HepG2 (cell line): ENCODE measurements at regions not wholly inside any gene's neighbourhood (a gene's known extent, or its start where the extent isn't known, plus 50 kb on each side); places are given as distances from the start of the nearest gene placed in this dataset.
"Not testable (repeated sequence)": the region's sequence is repeated elsewhere in the genome, so short reads cannot be mapped to it uniquely, and the experiment has no call there.

Experiments
- ATAC-seq: fragments of 200-7000 bp; cut with Tn5 transposase; 3 replicates; pipeline ENCODE4 v1.9.1; 2020; ENCODE audit warnings: mild to moderate bottlenecking, moderate library complexity
- BruUV-seq: library from RNA; stranded (reverse); fragments of 400-500 nt; replicated peaks from 2 replicates; lab custom pipeline; 2021; lab: Mats Ljungman, UMichigan
- CTCF ChIA-PET: fragments of 300-600 bp; formaldehyde crosslinking; extraction: SDS; loops from one replicate; lab custom pipeline; 2021; ENCODE audit warnings: low total read pairs, inconsistent platforms, low intra/inter-chr PET ratio; lab: Yijun Ruan, JAX
- POLR2A ChIA-PET: fragments of 350-600 bp; sonication (Branson Sonifier 250); formaldehyde crosslinking; loops from one replicate; lab custom pipeline; 2020; ENCODE audit warnings: antibody characterized with exemption, inconsistent platforms; lab: Yijun Ruan, JAX
- DNase-seq: peaks from one replicate; pipeline ENCODE4 v3.0.0-alpha.2; 2015; ENCODE audit warnings: low spot score
- FAIRE-seq: peaks from 3 replicates; lab custom pipeline; 2011; peaks lifted over from hg19 to GRCh38; lab: Jason Lieb, UNC
- H2AFZ ChIP-seq: one replicate; pipeline ENCODE4 v1.6.1; 2011; ENCODE audit warnings: low read length, inconsistent platforms
- H3K27ac ChIP-seq: fragments of 300-600 bp; 3 replicates; pipeline ENCODE4 v1.8.0; 2011; ENCODE audit warnings: mixed run types, mild to moderate bottlenecking, mixed read lengths, low read length, inconsistent platforms; ENCODE audit not compliant: insufficient read depth; ENCODE audit errors: extremely low read length
- H3K27me3 ChIP-seq, 2 experiments: fragments of 200-600 bp in 1 of 2; 2 replicates in 1 of 2; 3 replicates in 1 of 2; pipeline versions ENCODE4 v1.6.0 to v1.8.0; 2011; ENCODE audit warnings: low read length in 2 of 2, mild to moderate bottlenecking in 2 of 2, moderate library complexity in 2 of 2, inconsistent platforms in 1 of 2; ENCODE audit not compliant: insufficient read depth in 2 of 2, control insufficient read depth in 1 of 2
- H3K36me3 ChIP-seq, 2 experiments: fragments of 200-600 bp in 1 of 2; replicated peaks in 1 of 2; 2 replicates in 1 of 2; 3 replicates in 1 of 2; pipeline versions ENCODE4 v1.5.1 to v1.8.0; 2011; ENCODE audit warnings: low read length in 2 of 2, inconsistent platforms in 1 of 2; ENCODE audit not compliant: insufficient read depth in 2 of 2, control insufficient read depth in 1 of 2
- H3K4me1 ChIP-seq: 2 replicates; pipeline ENCODE4 v1.5.1; 2012; ENCODE audit warnings: low read length, inconsistent platforms; ENCODE audit not compliant: insufficient read depth
- H3K4me2 ChIP-seq: 2 replicates; pipeline ENCODE4 v1.6.0; 2011; ENCODE audit warnings: low read depth, low read length, inconsistent platforms
- H3K4me3 ChIP-seq, 3 experiments: fragments of 200-600 bp in 1 of 3; sonication (generic), shearing (Covaris generic) in 1 of 3; replicated peaks in 1 of 3; 2 replicates each; pipeline ENCODE4 v1.5.1; 2011 to 2016; ENCODE audit warnings: low read length in 3 of 3, inconsistent platforms in 2 of 3, low read depth in 2 of 3, mild to moderate bottlenecking in 2 of 3, control low read depth in 1 of 3, mixed read lengths in 1 of 3; ENCODE audit not compliant: insufficient read depth in 1 of 3
- H3K79me2 ChIP-seq: one replicate; pipeline ENCODE4 v1.6.1; 2011; ENCODE audit warnings: low read length, inconsistent platforms; ENCODE audit not compliant: insufficient read depth
- H3K9ac ChIP-seq: 2 replicates; pipeline ENCODE4 v1.6.0; 2011; ENCODE audit warnings: mild to moderate bottlenecking, low read depth, low read length, inconsistent platforms; ENCODE audit not compliant: insufficient read depth
- H3K9me3 ChIP-seq: 2 replicates; pipeline ENCODE4 v1.5.1; 2012; ENCODE audit warnings: mild to moderate bottlenecking, low read length
- H4K20me1 ChIP-seq: 2 replicates; pipeline ENCODE4 v1.6.0; 2011; ENCODE audit warnings: inconsistent platforms, mild to moderate bottlenecking, low read length, moderate library complexity; ENCODE audit not compliant: insufficient read depth
- ATF7 ChIP-seq, 2 experiments: fragments of 450-650 bp in 1 of 2; sonication (generic) in 1 of 2; formaldehyde crosslinking in 1 of 2; IDR thresholded peaks; 2 replicates each; pipeline versions ENCODE4 v1.4.0 to v1.6.1; 2016 to 2020; ENCODE audit warnings: antibody characterized with exemption in 1 of 2, mild to moderate bottlenecking in 1 of 2, missing genetic modification reagents in 1 of 2
- CREB1 ChIP-seq, 2 experiments: fragments of 450-650 bp in 1 of 2; IDR thresholded peaks; 2 replicates each; pipeline ENCODE4 v1.6.1; 2016 to 2017; ENCODE audit warnings: control low read depth in 1 of 2, mild to moderate bottlenecking in 1 of 2, missing compliant biosample characterization in 1 of 2, missing genetic modification characterization in 1 of 2
- MAZ ChIP-seq, 2 experiments: sonication (generic) in 1 of 2; formaldehyde crosslinking in 1 of 2; IDR thresholded peaks; 2 replicates each; pipeline versions ENCODE4 v1.5.0 to v1.6.1; 2012 to 2020; ENCODE audit warnings: low read depth in 2 of 2, mild to moderate bottlenecking in 2 of 2, borderline replicate concordance in 1 of 2, improper control_type of control experiment in 1 of 2, low read length in 1 of 2, missing genetic modification reagents in 1 of 2, moderate library complexity in 1 of 2
- NAIF1 ChIP-seq: sonication (generic); formaldehyde crosslinking; IDR thresholded peaks from 2 replicates; pipeline ENCODE4 v1.5.0; 2020; ENCODE audit warnings: mild to moderate bottlenecking, missing genetic modification reagents, borderline replicate concordance
- NR1H2 ChIP-seq: sonication (generic); formaldehyde crosslinking; IDR thresholded peaks from 2 replicates; pipeline ENCODE4 v1.8.1; 2022; ENCODE audit warnings: low read depth, missing genetic modification reagents, borderline replicate concordance
- NRL ChIP-seq: sonication (generic); formaldehyde crosslinking; IDR thresholded peaks from 2 replicates; pipeline ENCODE4 v1.5.0; 2020; ENCODE audit warnings: missing genetic modification reagents, mild to moderate bottlenecking, moderate library complexity, borderline replicate concordance
- TBL1XR1 ChIP-seq: fragments of 150-350 bp; IDR thresholded peaks from 2 replicates; pipeline ENCODE4 v1.6.1; 2014; ENCODE audit warnings: borderline replicate concordance, low read length; ENCODE audit not compliant: partially characterized antibody
- TBX2 ChIP-seq: sonication (generic); formaldehyde crosslinking; IDR thresholded peaks from 2 replicates; pipeline ENCODE4 v1.5.0; 2020; ENCODE audit warnings: missing genetic modification reagents, mild to moderate bottlenecking, borderline replicate concordance
- YEATS2 ChIP-seq: sonication (generic); formaldehyde crosslinking; IDR thresholded peaks from 2 replicates; pipeline ENCODE4 v1.4.0; 2020; ENCODE audit warnings: missing genetic modification reagents, borderline replicate concordance
- ZNF557 ChIP-seq: sonication (generic); formaldehyde crosslinking; IDR thresholded peaks from 2 replicates; pipeline ENCODE4 v1.4.0; 2020; ENCODE audit warnings: missing genetic modification reagents
- WGBS: methylation state at CpG from one replicate; pipeline ENCODE4 v1.1.6; 2017; ENCODE audit warnings: low lambda C conversion rate; 5-methylcytosine and 5-hydroxymethylcytosine counted together
- in situ Hi-C: cut with HindIII; loops from 2 replicates; pipeline ENCODE4 v1.10.0; 2017; ENCODE audit warnings: low pct_unique_long_range_greater_than_20kb; ENCODE audit not compliant: extremely low pct_ligation_motif_present
- intact Hi-C: fragments of 100-400 bp; cut with micrococcal nuclease; formaldehyde crosslinking; loops from one replicate; pipeline ENCODE4 v1.10.0; 2022; ENCODE audit not compliant: unreplicated experiment

DNA sequence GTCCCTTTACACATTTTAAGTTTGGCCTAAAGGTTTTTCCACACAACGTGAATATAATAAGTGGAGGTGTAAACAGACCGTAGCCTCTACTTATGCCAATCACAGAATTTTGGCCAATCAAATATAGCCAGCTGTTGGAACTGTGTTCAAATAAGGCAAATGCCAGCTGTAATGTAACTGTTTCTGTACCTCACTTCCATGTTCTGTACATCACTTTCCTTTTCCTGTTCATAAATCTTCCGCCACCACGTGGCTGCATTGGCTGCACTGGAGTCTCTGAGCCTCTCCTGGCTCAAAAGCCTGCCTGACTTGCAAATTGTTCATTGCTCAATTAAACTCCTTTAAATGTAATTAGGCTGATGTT is 105.1 kb upstream of the SMIM31 start:
- in situ Hi-C loops (no loop called here), intact Hi-C loops (no loop called here)
- no peak overlapping the region for H3K4me3 ChIP-seq
- 16% methylated on average over 4 of the region's 4 CpGs for WGBS
- H3K9me3 ChIP-seq, result no peaks in the 10 kb centered on the region
- H3K27me3 ChIP-seq, result no peaks in the 10 kb centered on the region
- H3K36me3 ChIP-seq, result no peaks in the 10 kb centered on the region
- TF ChIP-seq NRL (CRISPR knock-in tag), result no peak
- no peak for TF ChIP-seq NAIF1 (CRISPR knock-in tag)
- TF ChIP-seq TBL1XR1, result no peak
- TF ChIP-seq NR1H2, result no peak
- no peak for TF ChIP-seq YEATS2
- TF ChIP-seq ZNF557 (CRISPR knock-in tag), result no peak
- ATAC-seq (no peak), DNase-seq (no peak), FAIRE-seq (no peak)
- H4K20me1 ChIP-seq, result no peaks in the 10 kb centered on the region
- no peak overlapping the region for H3K4me2 ChIP-seq
- no peak overlapping the region for H3K27ac ChIP-seq
- POLR2A ChIA-PET, result no interaction called here
- no TSS peak for BruUV-seq
- no peak overlapping the region for H3K9ac ChIP-seq
- no peaks in the 10 kb centered on the region for H3K79me2 ChIP-seq
- H3K4me1 ChIP-seq, result no peaks in the 10 kb centered on the region
- H2AFZ ChIP-seq, result no peak overlapping the region
- CTCF ChIA-PET, result no interaction called here

DNA sequence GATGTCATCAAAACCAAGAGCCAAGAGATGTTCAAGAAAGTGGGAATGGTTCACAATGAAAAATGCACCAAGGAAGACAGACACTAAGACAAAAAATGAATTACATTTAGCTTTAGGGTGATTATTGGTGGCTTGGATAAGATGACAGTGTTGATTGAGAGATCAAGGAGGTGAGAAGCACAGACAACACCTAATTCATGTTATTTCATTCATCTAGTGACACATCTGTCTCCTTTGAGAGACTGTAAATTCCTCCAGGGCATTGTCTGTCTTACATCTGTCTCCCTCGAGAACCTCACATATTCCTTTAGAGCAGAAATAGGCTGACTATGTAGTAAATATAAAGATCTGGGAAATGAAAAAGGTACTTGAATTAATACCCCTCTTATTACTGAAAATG is 94.2 kb upstream of the SMIM31 start:
- H3K36me3 ChIP-seq, result no peaks in the 10 kb centered on the region
- H3K9ac ChIP-seq, result no peak overlapping the region
- intact Hi-C loops, result no loop called here
- no peak for FAIRE-seq
- H3K4me1 ChIP-seq, result no peaks in the 10 kb centered on the region
- H3K4me3 ChIP-seq, result no peak overlapping the region
- no peaks in the 10 kb centered on the region for H3K9me3 ChIP-seq
- H3K79me2 ChIP-seq, result no peaks in the 10 kb centered on the region
- TF ChIP-seq CREB1 (IDR thresholded peaks at IDR 0.05) (0 out of 2 replicates have a peak, but pooled peaks have one; percentile 18), CREB1 (CRISPR knock-in tag; IDR thresholded peaks at IDR 0.05) (no peak), TBX2 (CRISPR knock-in tag) (no peak), ATF7 (IDR thresholded peaks at IDR 0.05) (peak; percentile 78; the same call in 1 of the 2 replicates), ATF7 (CRISPR knock-in tag; IDR thresholded peaks at IDR 0.05) (no peak), MAZ (IDR thresholded peaks at IDR 0.05; ENCODE audit: borderline replicate concordance, low read depth, low read length) (no peak), MAZ (CRISPR knock-in tag; IDR thresholded peaks at IDR 0.05; ENCODE audit: low read depth) (no peak)
- H3K4me2 ChIP-seq, result no peak overlapping the region
- H4K20me1 ChIP-seq, result no peaks in the 10 kb centered on the region
- DNase-seq, result no peak
- no peak overlapping the region for H3K27ac ChIP-seq
- BruUV-seq, result no TSS peak
- ATAC-seq, result no peak
- H2AFZ ChIP-seq, result no peak overlapping the region
- 0% methylated on average over 1 of the region's 1 CpG for WGBS
- ChIA-PET CTCF (no interaction called here), POLR2A (no interaction called here)
- in situ Hi-C loops, result no loop called here
- H3K27me3 ChIP-seq, result no peaks in the 10 kb centered on the region

DNA sequence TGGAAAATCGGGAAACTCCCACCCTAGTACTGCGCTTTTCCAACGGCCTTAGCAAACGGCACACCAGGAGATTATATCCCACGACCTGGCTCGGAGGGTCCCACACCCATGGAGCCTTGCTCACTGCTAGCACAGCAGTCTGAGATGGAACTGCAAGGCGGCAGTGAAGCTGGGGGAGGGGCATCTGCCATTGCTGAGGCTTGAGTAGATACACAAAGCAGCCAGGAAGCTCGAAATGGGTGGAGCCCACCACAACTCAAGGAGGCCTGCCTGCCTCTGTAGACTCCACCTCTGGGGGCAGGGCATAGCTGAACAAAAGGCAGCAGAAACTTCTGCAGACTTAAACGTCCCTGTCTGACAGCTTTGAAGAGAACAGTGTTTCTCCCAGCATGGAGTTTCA is 77.8 kb upstream of the SMIM31 start:
- WGBS, result 50% methylated on average over 4 of the region's 9 CpGs
- H2AFZ ChIP-seq, H3K36me3 ChIP-seq, ATAC-seq, in situ Hi-C loops, H3K79me2 ChIP-seq, H3K9me3 ChIP-seq, intact Hi-C loops, H3K4me3 ChIP-seq, DNase-seq, H3K4me2 ChIP-seq, H3K27ac ChIP-seq, H3K4me1 ChIP-seq, CTCF ChIA-PET, H3K27me3 ChIP-seq, BruUV-seq, H4K20me1 ChIP-seq, FAIRE-seq, POLR2A ChIA-PET, H3K9ac ChIP-seq: not testable (repeated sequence)
